ENCODE measurements at regions not wholly inside any gene's neighbourhood (a gene's known extent, or its start where the extent isn't known, plus 50 kb on each side); places are given as distances from the start of the nearest gene placed in this dataset.
A peak's percentile ranks its signal among the peaks of the same experiment; 100 is the strongest.

DNA sequence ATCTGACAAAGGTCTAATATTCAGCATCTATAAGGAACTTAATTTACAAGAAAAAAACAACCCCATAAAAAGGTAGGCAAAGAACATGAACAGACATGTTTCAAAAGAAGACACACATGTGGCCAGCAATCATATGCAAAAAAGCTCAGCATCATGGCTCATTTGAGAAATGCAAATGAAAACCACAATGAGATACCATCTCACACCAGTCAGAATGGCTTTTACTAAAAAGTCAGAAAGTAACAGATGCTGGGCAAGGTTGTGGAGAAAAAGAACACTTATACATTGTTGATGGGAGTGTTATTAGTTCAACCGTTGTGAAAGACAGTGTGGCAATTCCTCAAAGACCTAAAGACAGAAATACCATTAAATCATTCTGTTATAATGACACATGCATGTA is 289.9 kb upstream of the MMS22L start:
- H3K9ac ChIP-seq (ENCODE audit: low read length), result no peak overlapping the region

DNA sequence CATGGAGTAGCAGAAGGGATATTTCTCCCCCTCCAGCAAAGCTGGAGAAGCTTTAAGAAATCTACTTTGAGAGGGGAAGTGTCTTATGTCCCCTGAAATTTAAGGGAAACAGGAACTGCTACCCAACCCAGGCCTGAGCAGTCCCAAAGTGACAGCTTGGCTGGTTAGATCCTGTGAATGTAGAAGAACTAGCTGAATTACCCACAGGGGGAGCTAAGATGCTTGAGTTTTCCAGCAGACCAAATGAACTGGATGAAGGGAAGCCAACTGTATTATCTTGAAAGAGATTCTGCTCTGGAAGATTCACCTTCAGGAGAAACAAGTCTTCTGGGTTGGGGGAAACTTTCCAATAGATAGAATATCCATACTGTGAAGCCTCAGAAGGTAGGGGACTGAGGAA is 303.3 kb upstream of the MMS22L start:
- H3K4me3 ChIP-seq (ENCODE audit: low read length), result no peak overlapping the region
- no peak for DNase-seq
- H3K4me1 ChIP-seq (ENCODE audit: low read length), result no peaks in the 10 kb centered on the region
- H3K9ac ChIP-seq (ENCODE audit: low read length), result no peak overlapping the region
- no peak overlapping the region for H3K4me2 ChIP-seq (ENCODE audit: low read depth, low read length)
- no peak for TF ChIP-seq EZH2phosphoT487 (IDR thresholded peaks at IDR 0.05; ENCODE audit: low read length)
- TF ChIP-seq EZH2 (optimal IDR thresholded peaks at IDR 0.05; ENCODE audit: low read depth, low read length), result no peak
- TF ChIP-seq CTCF (IDR thresholded peaks at IDR 0.05; ENCODE audit: low read length), result peak; percentile 12; the same call in 1 of the 2 replicates
- no peaks in the 10 kb centered on the region for H4K20me1 ChIP-seq (ENCODE audit: insufficient read depth, low read length)
- H3K79me2 ChIP-seq (ENCODE audit: low read length), result no peaks in the 10 kb centered on the region
- no peak overlapping the region for H2AFZ ChIP-seq (ENCODE audit: low read length)
- no peaks in the 10 kb centered on the region for H3K9me3 ChIP-seq (replicated peaks; ENCODE audit: insufficient read depth, low read length)
- H3K27me3 ChIP-seq (replicated peaks; ENCODE audit: insufficient read depth, low read length), result no peaks in the 10 kb centered on the region
- H3K36me3 ChIP-seq (replicated peaks; ENCODE audit: insufficient read depth, low read length), result no peaks in the 10 kb centered on the region
- no peak overlapping the region for H3K27ac ChIP-seq (ENCODE audit: low read length)
- no peaks in the 10 kb centered on the region for H3K9me2 ChIP-seq (replicated peaks; ENCODE audit: insufficient read depth, low read length)
- H3F3A ChIP-seq (ENCODE audit: insufficient read depth, low read length), result no peaks in the 10 kb centered on the region

More for the DNA sequence above, 289.9 kb upstream of the MMS22L start:
- DNase-seq, result no peak
- Histone ChIP-seq H3K4me2 (ENCODE audit: low read depth, low read length) (no peak overlapping the region), H3K36me3 (replicated peaks; ENCODE audit: insufficient read depth, low read length) (no peaks in the 10 kb centered on the region), H3K4me1 (ENCODE audit: low read length) (no peaks in the 10 kb centered on the region), H4K20me1 (ENCODE audit: insufficient read depth, low read length) (no peaks in the 10 kb centered on the region), H3K4me3 (ENCODE audit: low read length) (no peak overlapping the region), H3K9me3 (replicated peaks; ENCODE audit: insufficient read depth, low read length) (no peaks in the 10 kb centered on the region), H3K27ac (ENCODE audit: low read length) (no peak overlapping the region), H2AFZ (ENCODE audit: low read length) (no peak overlapping the region), H3K9me2 (replicated peaks; ENCODE audit: insufficient read depth, low read length) (no peaks in the 10 kb centered on the region), H3F3A (ENCODE audit: insufficient read depth, low read length) (no peaks in the 10 kb centered on the region), H3K27me3 (replicated peaks; ENCODE audit: insufficient read depth, low read length) (no peaks in the 10 kb centered on the region), H3K79me2 (ENCODE audit: low read length) (no peaks in the 10 kb centered on the region)
- TF ChIP-seq EZH2 (optimal IDR thresholded peaks at IDR 0.05; ENCODE audit: low read depth, low read length) (no peak), CTCF (IDR thresholded peaks at IDR 0.05; ENCODE audit: low read length) (no peak), EZH2phosphoT487 (IDR thresholded peaks at IDR 0.05; ENCODE audit: low read length) (no peak)

DNA sequence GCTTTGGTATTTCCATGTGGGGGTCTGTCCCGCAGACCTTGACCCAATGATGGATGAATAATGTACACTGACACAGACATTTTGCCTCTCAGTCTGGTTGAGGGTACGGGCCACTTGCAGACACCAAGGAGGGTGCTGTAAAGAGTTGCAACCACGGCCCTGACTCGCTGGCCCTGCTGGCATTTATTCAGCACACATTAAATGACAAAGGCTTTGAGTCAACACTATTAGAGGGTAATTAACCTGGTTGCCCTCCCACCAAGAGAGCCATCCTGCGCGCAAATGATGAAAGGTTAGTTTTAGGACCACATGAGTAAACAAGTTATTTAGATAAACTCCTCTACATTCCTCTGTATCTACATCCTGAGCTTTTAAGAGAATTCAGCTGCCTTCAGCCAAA is 308.9 kb upstream of the MMS22L start:
- TF ChIP-seq EZH2 (optimal IDR thresholded peaks at IDR 0.05; ENCODE audit: low read depth, low read length), result no peak
- no peak for TF ChIP-seq EZH2phosphoT487 (IDR thresholded peaks at IDR 0.05; ENCODE audit: low read length)
- no peak for TF ChIP-seq CTCF (IDR thresholded peaks at IDR 0.05; ENCODE audit: low read length)

More for the DNA sequence above, 308.9 kb upstream of the MMS22L start:
- Histone ChIP-seq H3K4me2 (ENCODE audit: low read depth, low read length) (no peak overlapping the region), H3K9ac (ENCODE audit: low read length) (no peak overlapping the region), H3K9me3 (replicated peaks; ENCODE audit: insufficient read depth, low read length) (no peaks in the 10 kb centered on the region), H3K9me2 (replicated peaks; ENCODE audit: insufficient read depth, low read length) (no peaks in the 10 kb centered on the region), H2AFZ (ENCODE audit: low read length) (no peak overlapping the region), H3K4me1 (ENCODE audit: low read length) (peaks cover 3% of the 10 kb centered on the region; the same call in 1 of the 2 replicates), H3K4me3 (ENCODE audit: low read length) (no peak overlapping the region), H3K79me2 (ENCODE audit: low read length) (no peaks in the 10 kb centered on the region), H3K27me3 (replicated peaks; ENCODE audit: insufficient read depth, low read length) (no peaks in the 10 kb centered on the region), H3F3A (ENCODE audit: insufficient read depth, low read length) (no peaks in the 10 kb centered on the region), H4K20me1 (ENCODE audit: insufficient read depth, low read length) (no peaks in the 10 kb centered on the region), H3K36me3 (replicated peaks; ENCODE audit: insufficient read depth, low read length) (no peaks in the 10 kb centered on the region), H3K27ac (ENCODE audit: low read length) (no peak overlapping the region)
- no peak for DNase-seq

Data from MM.1S (cell line).